ENCODE measurements at regions not wholly inside any gene's neighbourhood (a gene's known extent, or its start where the extent isn't known, plus 50 kb on each side); places are given as distances from the start of the nearest gene placed in this dataset.

GRCh38 chr7:47202146-47202783 lies 379.6 kb downstream of the TNS3 start:
- TF ChIP-seq CTCF (conservative IDR thresholded peaks at IDR 0.05; ENCODE audit: low read length) (no peak), EZH2phosphoT487 (IDR thresholded peaks at IDR 0.05; ENCODE audit: borderline replicate concordance) (no peak)
